Natural killer cell (primary cell): ENCODE measurements at regions not wholly inside any gene's neighbourhood (a gene's known extent, or its start where the extent isn't known, plus 50 kb on each side); places are given as distances from the start of the nearest gene placed in this dataset.
A peak's percentile ranks its signal among the peaks of the same experiment; 100 is the strongest.

Source experiments
- ATAC-seq, 3 donors: fragments of 150-1000 bp in 2 of 3; fragments of 200-7000 bp in 1 of 3; cut with Tn5 transposase; 1 replicate in 1 of 3; 2 replicates in 2 of 3; pipeline ENCODE4 v1.10.0; 2021; ENCODE audit warnings: mild to moderate bottlenecking in 2 of 3, moderate library complexity in 2 of 3
- DNase-seq, 2 donors: peaks; one replicate each; pipeline versions ENCODE4 v3.0.0 to v3.0.0-alpha.2; 2013 to 2021; ENCODE audit warnings: mixed read lengths in 1 of 2
- H3K27ac ChIP-seq: one replicate; pipeline ENCODE4 v1.5.1; 2013; ENCODE audit warnings: mild to moderate bottlenecking, low read length
- H3K27me3 ChIP-seq: one replicate; pipeline ENCODE4 v1.6.1; 2013; ENCODE audit warnings: low read length; ENCODE audit not compliant: control insufficient read depth, insufficient read depth
- H3K36me3 ChIP-seq: one replicate; pipeline ENCODE4 v1.6.1; 2013; ENCODE audit warnings: low read length; ENCODE audit not compliant: control insufficient read depth, insufficient read depth
- H3K4me1 ChIP-seq: one replicate; pipeline ENCODE4 v1.6.1; 2013; ENCODE audit warnings: low read length; ENCODE audit not compliant: control insufficient read depth, insufficient read depth
- H3K4me3 ChIP-seq: one replicate; pipeline ENCODE4 v1.5.1; 2013; ENCODE audit warnings: low read length
- H3K9me3 ChIP-seq: one replicate; pipeline ENCODE4 v1.6.1; 2013; ENCODE audit warnings: low read length; ENCODE audit not compliant: control insufficient read depth, insufficient read depth
- H3K27ac Mint-ChIP-seq, 2 donors: one replicate each; pipeline ENCODE4 v1.8.0; 2022; ENCODE audit warnings: mild to moderate bottlenecking in 2 of 2, mixed read lengths in 2 of 2, moderate library complexity in 1 of 2
- H3K27me3 Mint-ChIP-seq, 2 donors: one replicate each; pipeline ENCODE4 v1.8.0; 2022; ENCODE audit warnings: low read depth in 2 of 2, mixed read lengths in 2 of 2
- H3K36me3 Mint-ChIP-seq: one replicate; pipeline ENCODE4 v1.8.0; 2022; ENCODE audit warnings: mixed read lengths
- H3K4me1 Mint-ChIP-seq, 2 donors: one replicate each; pipeline ENCODE4 v1.8.0; 2022; ENCODE audit warnings: mixed read lengths in 2 of 2
- H3K4me3 Mint-ChIP-seq: one replicate; pipeline ENCODE4 v1.8.0; 2022; ENCODE audit warnings: mild to moderate bottlenecking, moderate library complexity, mixed read lengths
- H3K9me3 Mint-ChIP-seq, 2 donors: one replicate each; pipeline ENCODE4 v1.8.0; 2022; ENCODE audit warnings: mixed read lengths in 2 of 2
- CTCF ChIP-seq: fragments of 200-600 bp; IDR thresholded peaks from one replicate; pipeline ENCODE4 v1.8.0; 2022; ENCODE audit warnings: antibody characterized with exemption
- WGBS: methylation state at CpG from one replicate; pipeline ENCODE4 v1.1.7; 2013; ENCODE audit warnings: missing lambda C conversion rate; ENCODE audit not compliant: insufficient coverage; 5-methylcytosine and 5-hydroxymethylcytosine counted together
- intact Hi-C: fragments of 100-400 bp; cut with micrococcal nuclease; formaldehyde crosslinking; loops from one replicate; pipeline ENCODE4 v1.14.2; 2022

- Histone ChIP-seq H3K27me3 (no peaks in the 10 kb centered on the region), H3K9me3 (no peaks in the 10 kb centered on the region), H3K27ac (no peak overlapping the region), H3K36me3 (no peaks in the 10 kb centered on the region), H3K4me3 (no peak overlapping the region), H3K4me1 (no peaks in the 10 kb centered on the region)
- intact Hi-C loops: no loop called here
- no peaks in the 10 kb centered on the region for H3K4me1 Mint-ChIP-seq
- no peaks in the 10 kb centered on the region for H3K9me3 Mint-ChIP-seq
- ATAC-seq: peak in 2 of 3 donors; percentile 51 to 73
- H3K4me3 Mint-ChIP-seq: no peak overlapping the region
- TF ChIP-seq CTCF: peak; percentile 62
- H3K36me3 Mint-ChIP-seq: no peaks in the 10 kb centered on the region
- peak; percentile 21 to 40 for DNase-seq
- H3K27me3 Mint-ChIP-seq: peaks cover 40 to 43% of the 10 kb centered on the region in 2 donors
- WGBS: 20% methylated on average over 17 of the region's 17 CpGs
- H3K27ac Mint-ChIP-seq: no peak overlapping the region
These were observed 69.2 kb upstream of the AJAP1 start for GRCh38 chr1:4585216-4585615.

GRCh38 chr1:4585705-4586104, 68.7 kb upstream of the AJAP1 start:
- H3K27ac ChIP-seq: no peak overlapping the region
- WGBS: 44% methylated on average over 5 of the region's 6 CpGs
- H3K9me3 ChIP-seq: no peaks in the 10 kb centered on the region
- no peak overlapping the region for H3K4me3 Mint-ChIP-seq
- no peaks in the 10 kb centered on the region for H3K9me3 Mint-ChIP-seq
- ATAC-seq: no peak
- DNase-seq: no peak
- no peak overlapping the region for H3K27ac Mint-ChIP-seq
- no peaks in the 10 kb centered on the region for H3K4me1 Mint-ChIP-seq
- intact Hi-C loops: no loop called here
- peaks cover 38 to 39% of the 10 kb centered on the region in 2 donors for H3K27me3 Mint-ChIP-seq
- TF ChIP-seq CTCF: no peak
- H3K4me3 ChIP-seq: no peak overlapping the region
- no peaks in the 10 kb centered on the region for H3K4me1 ChIP-seq
- H3K27me3 ChIP-seq: no peaks in the 10 kb centered on the region
- H3K36me3 ChIP-seq: no peaks in the 10 kb centered on the region
- no peaks in the 10 kb centered on the region for H3K36me3 Mint-ChIP-seq

- intact Hi-C loops: no loop called here
- Mint-ChIP-seq H3K4me1 (no peaks in the 10 kb centered on the region), H3K4me3 (no peak overlapping the region), H3K36me3 (no peaks in the 10 kb centered on the region), H3K27me3 (peaks cover 33 to 39% of the 10 kb centered on the region in 2 donors), H3K27ac (no peak overlapping the region), H3K9me3 (no peaks in the 10 kb centered on the region)
- no peak for TF ChIP-seq CTCF
- 49% methylated on average over 6 of the region's 6 CpGs for WGBS
- ATAC-seq: no peak
- no peaks in the 10 kb centered on the region for H3K4me1 ChIP-seq
- H3K4me3 ChIP-seq: no peak overlapping the region
- no peaks in the 10 kb centered on the region for H3K9me3 ChIP-seq
- no peaks in the 10 kb centered on the region for H3K36me3 ChIP-seq
- H3K27me3 ChIP-seq: no peaks in the 10 kb centered on the region
- DNase-seq: no peak
- H3K27ac ChIP-seq: no peak overlapping the region
These were observed 67.7 kb upstream of the AJAP1 start for GRCh38 chr1:4586611-4587160.

GRCh38 chr1:4587721-4588120, 66.7 kb upstream of the AJAP1 start:
- H3K9me3 ChIP-seq: no peaks in the 10 kb centered on the region
- no peaks in the 10 kb centered on the region for H3K27me3 ChIP-seq
- H3K27ac ChIP-seq: no peak overlapping the region
- H3K4me3 Mint-ChIP-seq: no peak overlapping the region
- H3K4me3 ChIP-seq: no peak overlapping the region
- no peaks in the 10 kb centered on the region for H3K36me3 Mint-ChIP-seq
- H3K36me3 ChIP-seq: no peaks in the 10 kb centered on the region
- 81% methylated on average over 6 of the region's 6 CpGs for WGBS
- no peaks in the 10 kb centered on the region for H3K9me3 Mint-ChIP-seq
- no peak for TF ChIP-seq CTCF
- no peaks in the 10 kb centered on the region for H3K4me1 ChIP-seq
- ATAC-seq (no peak), DNase-seq (no peak)
- intact Hi-C loops: no loop called here
- no peaks in the 10 kb centered on the region for H3K4me1 Mint-ChIP-seq
- H3K27me3 Mint-ChIP-seq: peaks cover 33 to 38% of the 10 kb centered on the region in 2 donors
- H3K27ac Mint-ChIP-seq: no peak overlapping the region
